B cell (primary cell): ENCODE measurements at regions not wholly inside any gene's neighbourhood (a gene's known extent, or its start where the extent isn't known, plus 50 kb on each side); places are given as distances from the start of the nearest gene placed in this dataset.

Experiments
- ATAC-seq: fragments of 200-7000 bp; cut with Tn5 transposase; one replicate; pipeline ENCODE4 v1.10.0; 2021; ENCODE audit warnings: low read depth, mild to moderate bottlenecking, moderate number of reproducible peaks, moderate library complexity
- CTCF ChIA-PET: fragments of 350-600 bp; sonication (Branson Sonifier 250); formaldehyde crosslinking; loops from one replicate; lab custom pipeline; 2021; ENCODE audit warnings: antibody characterized with exemption, inconsistent platforms; lab: Charles Lee
- POLR2A ChIA-PET: fragments of 350-600 bp; sonication (Branson Sonifier 250); formaldehyde crosslinking; loops from one replicate; lab custom pipeline; 2021; ENCODE audit warnings: antibody characterized with exemption; lab: Charles Lee
- DNase-seq: peaks from one replicate; pipeline ENCODE4 v3.0.0; 2013
- H2AFZ ChIP-seq: 2 replicates; pipeline ENCODE4 v1.6.1; 2012; ENCODE audit warnings: mild to moderate bottlenecking, low read depth, low read length; ENCODE audit not compliant: insufficient read depth, poor library complexity, severe bottlenecking
- H3K27ac ChIP-seq, 2 donors: 1 replicate in 1 of 2; 2 replicates in 1 of 2; pipeline ENCODE4 v1.5.1; 2012 to 2013; ENCODE audit warnings: low read length in 2 of 2, mild to moderate bottlenecking in 2 of 2, moderate library complexity in 1 of 2
- H3K27me3 ChIP-seq, 4 experiments: fragments of 200-600 bp in 1 of 4; sonication (generic) in 1 of 4; replicated peaks in 1 of 4; 1 replicate in 2 of 4; 2 replicates in 2 of 4; pipeline versions ENCODE4 v1.6.1 to v1.7.0; 2013 to 2016; ENCODE audit warnings: low read length in 3 of 4, mild to moderate bottlenecking in 2 of 4, mixed read lengths in 1 of 4, moderate library complexity in 1 of 4; ENCODE audit not compliant: insufficient read depth in 4 of 4, control insufficient read depth in 3 of 4; ENCODE audit errors: control extremely low read depth in 1 of 4
- H3K36me3 ChIP-seq, 2 experiments: replicated peaks in 1 of 2; 1 replicate in 1 of 2; 2 replicates in 1 of 2; pipeline versions ENCODE4 v1.6.1 to v1.7.1; 2013; ENCODE audit warnings: low read length in 1 of 2; ENCODE audit not compliant: insufficient read depth in 2 of 2, control insufficient read depth in 1 of 2; ENCODE audit errors: control extremely low read depth in 1 of 2, extremely low read depth in 1 of 2
- H3K4me1 ChIP-seq, 2 donors: fragments of 200-600 bp in 1 of 2; sonication (generic) in 1 of 2; 1 replicate in 1 of 2; 2 replicates in 1 of 2; pipeline versions ENCODE4 v1.5.1 to v1.6.1; 2013 to 2017; ENCODE audit warnings: low read length in 2 of 2; ENCODE audit not compliant: control insufficient read depth in 2 of 2, insufficient read depth in 2 of 2
- H3K4me2 ChIP-seq: replicated peaks from 2 replicates; pipeline ENCODE3; 2012; ENCODE audit warnings: mild to moderate bottlenecking, low read depth, low read length; ENCODE audit not compliant: poor library complexity, severe bottlenecking
- H3K4me3 ChIP-seq, 5 experiments: fragments of 200-600 bp in 1 of 5; sonication (generic) in 1 of 5; 1 replicate in 3 of 5; 2 replicates in 2 of 5; pipeline versions ENCODE4 v1.5.1 to v1.7.0; 2011 to 2016; ENCODE audit warnings: low read length in 4 of 5, mild to moderate bottlenecking in 4 of 5, low read depth in 2 of 5, control low read depth in 1 of 5, moderate library complexity in 1 of 5; ENCODE audit not compliant: insufficient read depth in 1 of 5; ENCODE audit errors: control extremely low read depth in 1 of 5, extremely low read depth in 1 of 5
- H3K79me2 ChIP-seq: fragments of 200-600 bp; sonication (generic); one replicate; pipeline ENCODE4 v1.6.0; 2016; ENCODE audit warnings: low read length; ENCODE audit not compliant: control insufficient read depth, insufficient read depth
- H3K9ac ChIP-seq: fragments of 200-600 bp; sonication (generic); 2 replicates; pipeline ENCODE4 v1.6.1; 2017; ENCODE audit warnings: mild to moderate bottlenecking, low read length, moderate library complexity
- H3K9me3 ChIP-seq, 3 donors: one replicate each; pipeline versions ENCODE4 v1.6.1 to v1.7.1; 2013; ENCODE audit warnings: low read length in 2 of 3; ENCODE audit not compliant: control insufficient read depth in 2 of 3, insufficient read depth in 1 of 3; ENCODE audit errors: control extremely low read depth in 1 of 3
- H4K20me1 ChIP-seq: 2 replicates; pipeline ENCODE4 v1.6.0; 2012; ENCODE audit warnings: mild to moderate bottlenecking, low read length; ENCODE audit not compliant: insufficient read depth, control insufficient read depth, poor library complexity, severe bottlenecking
- H3K27ac Mint-ChIP-seq: one replicate; pipeline ENCODE4 v1.8.0; 2021; ENCODE audit warnings: mixed read lengths
- H3K27me3 Mint-ChIP-seq: one replicate; pipeline ENCODE4 v1.8.0; 2021; ENCODE audit warnings: mixed read lengths
- H3K4me1 Mint-ChIP-seq: one replicate; pipeline ENCODE4 v1.8.0; 2021; ENCODE audit warnings: mixed read lengths
- H3K4me3 Mint-ChIP-seq: one replicate; pipeline ENCODE4 v1.8.0; 2021; ENCODE audit warnings: mixed read lengths
- H3K9me3 Mint-ChIP-seq: one replicate; pipeline ENCODE4 v1.8.0; 2022; ENCODE audit warnings: mixed read lengths; ENCODE audit not compliant: insufficient read depth
- EZH2 ChIP-seq: IDR thresholded peaks from 2 replicates; pipeline ENCODE4 v1.6.1; 2012; ENCODE audit warnings: borderline replicate concordance, low read depth, mild to moderate bottlenecking, moderate library complexity, low read length; ENCODE audit not compliant: insufficient read depth, poor library complexity, severe bottlenecking
- WGBS: methylation state at CpG from one replicate; pipeline ENCODE4 v1.1.5; 2013; ENCODE audit warnings: missing lambda C conversion rate; ENCODE audit not compliant: insufficient coverage; 5-methylcytosine and 5-hydroxymethylcytosine counted together
- intact Hi-C: fragments of 100-400 bp; cut with micrococcal nuclease; formaldehyde crosslinking; loops from one replicate; pipeline ENCODE4 v1.10.0; 2022
- TF ChIP-seq, protein P1 (sequence below): fragments of 200-600 bp; IDR thresholded peaks from one replicate; pipeline ENCODE4 v1.8.0; 2022; ENCODE audit warnings: antibody characterized with exemption, mild to moderate bottlenecking

- H3K27me3 Mint-ChIP-seq = peaks cover 5% of the 10 kb centered on the region
- CTCF ChIA-PET = no interaction called here
- H3K79me2 ChIP-seq = no peaks in the 10 kb centered on the region
- H2AFZ ChIP-seq = no peak overlapping the region
- no peaks in the 10 kb centered on the region for H3K36me3 ChIP-seq
- intact Hi-C loops = no loop called here
- ATAC-seq = no peak
- H3K27ac Mint-ChIP-seq = no peak overlapping the region
- no peaks in the 10 kb centered on the region for H3K27me3 ChIP-seq
- POLR2A ChIA-PET = no interaction called here
- no peak overlapping the region for H3K27ac ChIP-seq
- no peak overlapping the region for H3K4me3 ChIP-seq
- H3K9me3 Mint-ChIP-seq = no peaks in the 10 kb centered on the region
- no peaks in the 10 kb centered on the region for H3K4me1 Mint-ChIP-seq
- H3K4me2 ChIP-seq = no peak overlapping the region
- no peak overlapping the region for H3K9ac ChIP-seq
- no peaks in the 10 kb centered on the region for H4K20me1 ChIP-seq
- no peaks in the 10 kb centered on the region for H3K4me1 ChIP-seq
- H3K9me3 ChIP-seq = peaks cover 0 to 14% (median 0%) of the 10 kb centered on the region in 3 donors
- no peak overlapping the region for H3K4me3 Mint-ChIP-seq
- TF ChIP-seq, protein P1, sequence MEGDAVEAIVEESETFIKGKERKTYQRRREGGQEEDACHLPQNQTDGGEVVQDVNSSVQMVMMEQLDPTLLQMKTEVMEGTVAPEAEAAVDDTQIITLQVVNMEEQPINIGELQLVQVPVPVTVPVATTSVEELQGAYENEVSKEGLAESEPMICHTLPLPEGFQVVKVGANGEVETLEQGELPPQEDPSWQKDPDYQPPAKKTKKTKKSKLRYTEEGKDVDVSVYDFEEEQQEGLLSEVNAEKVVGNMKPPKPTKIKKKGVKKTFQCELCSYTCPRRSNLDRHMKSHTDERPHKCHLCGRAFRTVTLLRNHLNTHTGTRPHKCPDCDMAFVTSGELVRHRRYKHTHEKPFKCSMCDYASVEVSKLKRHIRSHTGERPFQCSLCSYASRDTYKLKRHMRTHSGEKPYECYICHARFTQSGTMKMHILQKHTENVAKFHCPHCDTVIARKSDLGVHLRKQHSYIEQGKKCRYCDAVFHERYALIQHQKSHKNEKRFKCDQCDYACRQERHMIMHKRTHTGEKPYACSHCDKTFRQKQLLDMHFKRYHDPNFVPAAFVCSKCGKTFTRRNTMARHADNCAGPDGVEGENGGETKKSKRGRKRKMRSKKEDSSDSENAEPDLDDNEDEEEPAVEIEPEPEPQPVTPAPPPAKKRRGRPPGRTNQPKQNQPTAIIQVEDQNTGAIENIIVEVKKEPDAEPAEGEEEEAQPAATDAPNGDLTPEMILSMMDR = no peak
- no peak for TF ChIP-seq EZH2
- no peak for DNase-seq
Observed at GRCh38 chr10:21230219-21230618, 295.3 kb downstream of the SKIDA1 start.

DNA sequence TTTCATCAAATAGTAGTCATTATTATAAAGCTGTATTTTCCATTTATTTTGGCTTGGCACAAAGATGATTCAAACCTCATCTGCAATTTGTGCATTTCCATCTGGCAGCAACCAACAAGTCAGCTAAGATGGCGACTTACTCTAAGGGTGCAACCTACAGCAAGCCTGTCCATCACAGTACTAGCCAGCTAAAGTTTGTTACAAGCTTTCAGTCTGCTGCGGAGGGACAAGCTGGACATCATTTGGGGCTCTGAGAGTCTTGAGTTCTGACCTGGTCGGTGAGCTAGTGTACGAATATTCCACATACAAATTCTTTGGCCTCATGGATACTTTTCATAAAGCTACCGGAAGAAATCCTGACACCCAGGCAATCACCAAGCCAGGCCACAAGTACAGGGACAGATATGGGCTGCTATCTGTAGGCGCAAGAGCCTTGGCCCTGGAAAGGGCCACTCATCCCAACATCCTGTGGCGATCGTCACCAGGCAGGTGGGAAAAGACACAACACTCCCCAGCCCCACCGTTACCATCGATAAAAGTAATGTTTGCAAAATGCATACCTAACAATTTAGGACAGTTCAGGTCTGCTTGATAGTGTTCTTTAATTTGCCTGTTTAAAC is 307.6 kb downstream of the SKIDA1 start:
- CTCF ChIA-PET = no interaction called here
- POLR2A ChIA-PET = no interaction called here
- Histone ChIP-seq H3K79me2 (no peaks in the 10 kb centered on the region), H3K4me3 (no peak overlapping the region), H3K4me2 (no peak overlapping the region), H2AFZ (no peak overlapping the region), H3K9ac (no peak overlapping the region), H3K9me3 (peaks cover 0 to 6% (median 0%) of the 10 kb centered on the region in 3 donors), H3K27me3 (no peaks in the 10 kb centered on the region), H4K20me1 (no peaks in the 10 kb centered on the region), H3K27ac (no peak overlapping the region), H3K4me1 (no peaks in the 10 kb centered on the region), H3K36me3 (no peaks in the 10 kb centered on the region)
- no peak for DNase-seq
- TF ChIP-seq, protein P1 = no peak
- no peak for TF ChIP-seq EZH2
- no peak for ATAC-seq
- intact Hi-C loops = no loop called here
- H3K27ac Mint-ChIP-seq = no peak overlapping the region
- WGBS = 95% methylated on average over 8 of the region's 10 CpGs
- H3K4me3 Mint-ChIP-seq = no peak overlapping the region
- H3K27me3 Mint-ChIP-seq = no peaks in the 10 kb centered on the region
- H3K9me3 Mint-ChIP-seq = no peaks in the 10 kb centered on the region
- H3K4me1 Mint-ChIP-seq = no peaks in the 10 kb centered on the region
